ENCODE measurements at regions not wholly inside any gene's neighbourhood (a gene's known extent, or its start where the extent isn't known, plus 50 kb on each side); places are given as distances from the start of the nearest gene placed in this dataset.

- no peak overlapping the region for H3K4me3 ChIP-seq (ENCODE audit: low read depth, low read length)
- no peak for TF ChIP-seq CTCF (IDR thresholded peaks at IDR 0.05; ENCODE audit: insufficient read depth, low read length, missing control alignments)
- ChIA-PET CTCF (no interaction called here), POLR2A (no interaction called here)
- no peak for DNase-seq (ENCODE audit: low read depth, low spot score)
Measured at GRCh38 chr9:13896047-13896446, 417.9 kb downstream of the NFIB start.

GRCh38 chr9:13885258-13885657, 428.7 kb downstream of the NFIB start:
- no peak overlapping the region for H3K4me3 ChIP-seq (ENCODE audit: low read depth, low read length)
- no peak for DNase-seq (ENCODE audit: low read depth, low spot score)
- CTCF ChIA-PET = no interaction called here
- no peak for TF ChIP-seq CTCF (IDR thresholded peaks at IDR 0.05; ENCODE audit: insufficient read depth, low read length, missing control alignments)
- POLR2A ChIA-PET = no interaction called here

DNA sequence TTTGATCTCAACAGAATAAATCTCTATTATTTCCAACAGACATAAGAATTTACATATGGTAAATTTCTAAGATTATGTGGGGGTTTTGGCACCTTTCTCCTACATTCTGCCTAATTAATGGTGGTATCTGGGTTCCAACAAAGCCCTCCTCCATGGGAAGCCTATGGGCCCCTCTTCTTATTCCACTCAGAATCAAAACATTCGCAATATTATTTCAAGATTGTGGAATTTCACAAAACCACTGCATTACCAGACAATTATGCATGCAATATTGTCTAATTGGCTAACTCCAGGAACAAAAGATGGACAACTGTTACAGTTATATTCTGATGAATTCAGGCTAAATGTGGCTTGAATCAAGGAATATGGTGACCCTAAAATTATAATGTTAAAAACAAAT, 434.0 kb downstream of the NFIB start:
- TF ChIP-seq CTCF (IDR thresholded peaks at IDR 0.05; ENCODE audit: insufficient read depth, low read length, missing control alignments) = no peak
- ChIA-PET CTCF (no interaction called here), POLR2A (no interaction called here)
- no peak overlapping the region for H3K4me3 ChIP-seq (ENCODE audit: low read depth, low read length)
- DNase-seq (ENCODE audit: low read depth, low spot score) = no peak

GRCh38 chr9:13879011-13879410, 434.9 kb downstream of the NFIB start:
- CTCF ChIA-PET = no interaction called here
- no peak for DNase-seq (ENCODE audit: low read depth, low spot score)
- no peak for TF ChIP-seq CTCF (IDR thresholded peaks at IDR 0.05; ENCODE audit: insufficient read depth, low read length, missing control alignments)
- no peak overlapping the region for H3K4me3 ChIP-seq (ENCODE audit: low read depth, low read length)
- POLR2A ChIA-PET = no interaction called here

DNA sequence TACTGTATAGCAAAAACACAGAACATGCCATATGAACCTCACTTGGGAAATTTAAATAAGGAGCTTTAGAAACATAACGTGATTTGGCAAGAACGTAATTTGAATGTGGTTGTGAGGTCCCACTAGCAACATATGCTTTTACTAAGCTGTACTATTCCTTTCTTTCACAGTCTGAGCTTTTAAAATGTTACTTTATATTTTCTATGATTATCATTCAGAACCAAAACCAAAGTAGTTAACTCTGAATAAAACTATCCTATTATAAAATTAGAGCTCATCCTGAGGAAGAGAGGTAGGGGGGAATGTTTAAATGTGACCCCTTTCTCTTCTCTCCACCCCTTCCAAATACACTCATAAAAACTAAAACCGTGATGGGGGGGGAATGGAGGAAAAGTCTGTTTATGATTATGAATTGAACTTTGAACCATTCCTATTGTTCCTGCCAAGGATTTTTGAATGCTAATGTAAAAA, 435.7 kb downstream of the NFIB start:
- POLR2A ChIA-PET = no interaction called here
- TF ChIP-seq CTCF (IDR thresholded peaks at IDR 0.05; ENCODE audit: insufficient read depth, low read length, missing control alignments) = no peak
- CTCF ChIA-PET = no interaction called here
- no peak for DNase-seq (ENCODE audit: low read depth, low spot score)
- H3K4me3 ChIP-seq (ENCODE audit: low read depth, low read length) = no peak overlapping the region

DNA sequence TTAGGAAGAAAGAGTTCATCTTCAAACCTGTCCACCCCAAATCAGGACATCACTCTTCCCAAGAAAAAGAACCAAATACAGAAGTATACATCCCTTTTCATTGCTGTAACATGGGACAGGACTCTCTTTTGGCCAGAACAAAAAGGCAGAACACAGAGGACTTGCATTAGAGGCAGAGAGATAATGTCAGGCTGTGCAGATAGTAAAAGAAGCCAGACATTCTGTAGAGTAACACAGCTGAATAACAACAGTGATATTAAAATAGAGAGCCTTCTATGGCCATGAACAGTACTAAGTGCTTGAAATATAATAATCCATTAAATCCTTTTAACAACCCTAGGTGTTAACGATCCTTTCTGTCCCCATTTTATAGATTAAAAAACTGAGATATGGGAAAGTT, 437.2 kb downstream of the NFIB start:
- no peak for TF ChIP-seq CTCF (IDR thresholded peaks at IDR 0.05; ENCODE audit: insufficient read depth, low read length, missing control alignments)
- ChIA-PET POLR2A (no interaction called here), CTCF (no interaction called here)
- no peak for DNase-seq (ENCODE audit: low read depth, low spot score)
- H3K4me3 ChIP-seq (ENCODE audit: low read depth, low read length) = no peak overlapping the region

Measured in AG04449 (cell line).